ENCODE measurements at regions not wholly inside any gene's neighbourhood (a gene's known extent, or its start where the extent isn't known, plus 50 kb on each side); places are given as distances from the start of the nearest gene placed in this dataset.

- DNase-seq = no peak
- no peak for TF ChIP-seq CTCF (IDR thresholded peaks at IDR 0.05; ENCODE audit: unreplicated experiment)
- Mint-ChIP-seq H3K9me3 (ENCODE audit: low read depth, unreplicated experiment) (no peaks in the 10 kb centered on the region), H3K4me1 (ENCODE audit: low read depth, unreplicated experiment) (no peaks in the 10 kb centered on the region), H3K36me3 (ENCODE audit: insufficient read depth, unreplicated experiment) (no peaks in the 10 kb centered on the region), H3K4me3 (ENCODE audit: low read depth, unreplicated experiment) (no peak overlapping the region), H3K27ac (ENCODE audit: unreplicated experiment) (no peak overlapping the region), H3K27me3 (ENCODE audit: unreplicated experiment) (no peaks in the 10 kb centered on the region)
- BruUV-seq (replicated peaks) = no TSS peak
- CTCF ChIA-PET = no interaction called here
- intact Hi-C loops (cut with micrococcal nuclease; ENCODE audit: unreplicated experiment) = no loop called here
These were observed 1964.1 kb upstream of the CDH9 start for GRCh38 chr5:29002481-29002880.

- no peak for TF ChIP-seq CTCF (IDR thresholded peaks at IDR 0.05; ENCODE audit: unreplicated experiment)
- H3K27me3 Mint-ChIP-seq (ENCODE audit: unreplicated experiment) = no peaks in the 10 kb centered on the region
- DNase-seq = no peak
- peaks cover 2% of the 10 kb centered on the region for H3K9me3 Mint-ChIP-seq (ENCODE audit: low read depth, unreplicated experiment)
- H3K27ac Mint-ChIP-seq (ENCODE audit: unreplicated experiment) = no peak overlapping the region
- H3K4me1 Mint-ChIP-seq (ENCODE audit: low read depth, unreplicated experiment) = no peaks in the 10 kb centered on the region
- H3K36me3 Mint-ChIP-seq (ENCODE audit: insufficient read depth, unreplicated experiment) = no peaks in the 10 kb centered on the region
- BruUV-seq (replicated peaks) = no TSS peak
- no peak overlapping the region for H3K4me3 Mint-ChIP-seq (ENCODE audit: low read depth, unreplicated experiment)
- CTCF ChIA-PET = no interaction called here
- intact Hi-C loops (cut with micrococcal nuclease; ENCODE audit: unreplicated experiment) = no loop called here
These were observed 1963.3 kb upstream of the CDH9 start for GRCh38 chr5:29001666-29002065.

- Mint-ChIP-seq H3K4me3 (ENCODE audit: low read depth, unreplicated experiment) (no peak overlapping the region), H3K36me3 (ENCODE audit: insufficient read depth, unreplicated experiment) (no peaks in the 10 kb centered on the region), H3K4me1 (ENCODE audit: low read depth, unreplicated experiment) (no peaks in the 10 kb centered on the region), H3K9me3 (ENCODE audit: low read depth, unreplicated experiment) (peaks cover 2% of the 10 kb centered on the region), H3K27ac (ENCODE audit: unreplicated experiment) (no peak overlapping the region), H3K27me3 (ENCODE audit: unreplicated experiment) (no peaks in the 10 kb centered on the region)
- CTCF ChIA-PET = no interaction called here
- TF ChIP-seq CTCF (IDR thresholded peaks at IDR 0.05; ENCODE audit: unreplicated experiment) = no peak
- DNase-seq = no peak
- BruUV-seq (replicated peaks) = no TSS peak
- intact Hi-C loops (cut with micrococcal nuclease; ENCODE audit: unreplicated experiment) = no loop called here
These were observed 1946.3 kb upstream of the CDH9 start for GRCh38 chr5:28984639-28985038.

GRCh38 chr5:28975508-28975907, 1937.1 kb upstream of the CDH9 start:
- CTCF ChIA-PET = no interaction called here
- H3K27ac Mint-ChIP-seq (ENCODE audit: unreplicated experiment) = no peak overlapping the region
- TF ChIP-seq CTCF (IDR thresholded peaks at IDR 0.05; ENCODE audit: unreplicated experiment) = no peak
- H3K36me3 Mint-ChIP-seq (ENCODE audit: insufficient read depth, unreplicated experiment) = no peaks in the 10 kb centered on the region
- H3K9me3 Mint-ChIP-seq (ENCODE audit: low read depth, unreplicated experiment) = peaks cover 6% of the 10 kb centered on the region
- DNase-seq = no peak
- intact Hi-C loops (cut with micrococcal nuclease; ENCODE audit: unreplicated experiment) = no loop called here
- BruUV-seq (replicated peaks) = no TSS peak
- no peaks in the 10 kb centered on the region for H3K27me3 Mint-ChIP-seq (ENCODE audit: unreplicated experiment)
- H3K4me1 Mint-ChIP-seq (ENCODE audit: low read depth, unreplicated experiment) = no peaks in the 10 kb centered on the region
- H3K4me3 Mint-ChIP-seq (ENCODE audit: low read depth, unreplicated experiment) = no peak overlapping the region

- Mint-ChIP-seq H3K27me3 (ENCODE audit: unreplicated experiment) (no peaks in the 10 kb centered on the region), H3K36me3 (ENCODE audit: insufficient read depth, unreplicated experiment) (no peaks in the 10 kb centered on the region), H3K9me3 (ENCODE audit: low read depth, unreplicated experiment) (peaks cover 6% of the 10 kb centered on the region), H3K4me3 (ENCODE audit: low read depth, unreplicated experiment) (no peak overlapping the region), H3K4me1 (ENCODE audit: low read depth, unreplicated experiment) (no peaks in the 10 kb centered on the region), H3K27ac (ENCODE audit: unreplicated experiment) (no peak overlapping the region)
- CTCF ChIA-PET = no interaction called here
- TF ChIP-seq CTCF (IDR thresholded peaks at IDR 0.05; ENCODE audit: unreplicated experiment) = no peak
- DNase-seq = no peak
- intact Hi-C loops (cut with micrococcal nuclease; ENCODE audit: unreplicated experiment) = no loop called here
- no TSS peak for BruUV-seq (replicated peaks)
These were observed 1929.5 kb upstream of the CDH9 start for GRCh38 chr5:28967848-28968247.
